ENCODE measurements at regions not wholly inside any gene's neighbourhood (a gene's known extent, or its start where the extent isn't known, plus 50 kb on each side); places are given as distances from the start of the nearest gene placed in this dataset.

GRCh38 chr18:33505297-33505696, 64.8 kb upstream of the CCDC178 start:
- no peak for TF ChIP-seq CTCF (IDR thresholded peaks at IDR 0.05; ENCODE audit: extremely low read depth in 1 of 2, insufficient read depth in 1 of 2, low read depth in 1 of 2, low read length in 2 of 2)
- no peak for TF ChIP-seq GATA2 (IDR thresholded peaks at IDR 0.05; ENCODE audit: insufficient read depth, insufficient read length, low read depth, low read length)

All from endothelial cell of umbilical vein (primary cell).